ENCODE measurements at regions not wholly inside any gene's neighbourhood (a gene's known extent, or its start where the extent isn't known, plus 50 kb on each side); places are given as distances from the start of the nearest gene placed in this dataset.

DNA sequence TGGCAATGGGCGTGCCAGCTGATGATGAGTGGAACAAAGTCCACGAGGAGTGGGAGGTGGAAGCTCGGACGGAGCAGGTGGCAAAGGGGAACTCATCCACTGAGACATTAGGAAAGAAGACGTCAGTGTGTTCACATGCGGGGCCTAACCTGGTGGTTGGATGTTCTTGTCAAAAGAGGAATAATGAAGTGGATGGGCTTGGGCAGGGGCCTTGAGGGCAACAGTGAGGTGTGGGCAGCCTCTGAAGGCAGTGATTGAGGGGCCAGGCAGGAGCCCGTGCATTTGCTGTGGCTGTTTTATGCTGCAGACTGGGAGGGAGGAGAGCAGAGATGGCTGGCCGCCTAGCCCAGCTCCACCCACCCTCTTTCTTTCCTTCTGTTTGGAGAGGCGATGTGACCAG is 74.5 kb downstream of the LRRC30 start:
- Histone ChIP-seq H3K36me3 (ENCODE audit: control insufficient read depth in 4 of 4, insufficient read depth in 4 of 4, low read length in 3 of 4) (no peaks in the 10 kb centered on the region), H3K27ac (ENCODE audit: insufficient read depth in 1 of 2, low read depth in 1 of 2, low read length in 2 of 2, poor library complexity in 1 of 2, severe bottlenecking in 2 of 2) (no peak overlapping the region), H3K4me1 (ENCODE audit: control extremely low read depth in 1 of 4, control insufficient read depth in 4 of 4, insufficient read depth in 4 of 4, low read length in 3 of 4) (no peaks in the 10 kb centered on the region), H3K4me3 (ENCODE audit: control insufficient read depth in 1 of 7, extremely low read depth in 1 of 7, insufficient read depth in 4 of 7, low read depth in 2 of 7, low read length in 6 of 7) (no peak overlapping the region), H3K27me3 (replicated peaks in 2 of 5; ENCODE audit: control insufficient read depth in 4 of 5, insufficient read depth in 5 of 5, low read length in 4 of 5) (no peaks in the 10 kb centered on the region), H3K9me3 (ENCODE audit: control extremely low read depth in 1 of 5, control insufficient read depth in 4 of 5, insufficient read depth in 2 of 5, low read depth in 1 of 5, low read length in 4 of 5) (peaks cover 0 to 7% (median 0%) of the 10 kb centered on the region in 5 experiments)
- POLR2A ChIA-PET = no interaction called here
- DNase-seq = no peak
- CTCF ChIA-PET = interaction anchor here (1.0 kb wide), 2 partner anchors 9 to 63 kb away, joined by 3 read pairs; no protein-coding TSS in a partner anchor
- WGBS (ENCODE audit: insufficient coverage) = 90% methylated on average over 7 of the region's 9 CpGs

GRCh38 chr18:7307030-7307429 is 76.1 kb downstream of the LRRC30 start:
- no peaks in the 10 kb centered on the region for H3K36me3 ChIP-seq (ENCODE audit: control insufficient read depth in 4 of 4, insufficient read depth in 4 of 4, low read length in 3 of 4)
- H3K27ac ChIP-seq (ENCODE audit: insufficient read depth in 1 of 2, low read depth in 1 of 2, low read length in 2 of 2, poor library complexity in 1 of 2, severe bottlenecking in 2 of 2) = no peak overlapping the region
- DNase-seq = no peak
- no peaks in the 10 kb centered on the region for H3K27me3 ChIP-seq (replicated peaks in 2 of 5; ENCODE audit: control insufficient read depth in 4 of 5, insufficient read depth in 5 of 5, low read length in 4 of 5)
- H3K4me3 ChIP-seq (ENCODE audit: control insufficient read depth in 1 of 7, extremely low read depth in 1 of 7, insufficient read depth in 4 of 7, low read depth in 2 of 7, low read length in 6 of 7) = no peak overlapping the region
- CTCF ChIA-PET = interaction anchor here (1.0 kb wide), 1 partner anchor 19 kb away, joined by 3 read pairs; no protein-coding TSS in a partner anchor
- POLR2A ChIA-PET = no interaction called here
- no peaks in the 10 kb centered on the region for H3K4me1 ChIP-seq (ENCODE audit: control extremely low read depth in 1 of 4, control insufficient read depth in 4 of 4, insufficient read depth in 4 of 4, low read length in 3 of 4)
- WGBS (ENCODE audit: insufficient coverage) = 100% methylated on average over 1 of the region's 6 CpGs
- H3K9me3 ChIP-seq (ENCODE audit: control extremely low read depth in 1 of 5, control insufficient read depth in 4 of 5, insufficient read depth in 2 of 5, low read depth in 1 of 5, low read length in 4 of 5) = peaks cover 0 to 2% (median 0%) of the 10 kb centered on the region in 5 experiments

DNA sequence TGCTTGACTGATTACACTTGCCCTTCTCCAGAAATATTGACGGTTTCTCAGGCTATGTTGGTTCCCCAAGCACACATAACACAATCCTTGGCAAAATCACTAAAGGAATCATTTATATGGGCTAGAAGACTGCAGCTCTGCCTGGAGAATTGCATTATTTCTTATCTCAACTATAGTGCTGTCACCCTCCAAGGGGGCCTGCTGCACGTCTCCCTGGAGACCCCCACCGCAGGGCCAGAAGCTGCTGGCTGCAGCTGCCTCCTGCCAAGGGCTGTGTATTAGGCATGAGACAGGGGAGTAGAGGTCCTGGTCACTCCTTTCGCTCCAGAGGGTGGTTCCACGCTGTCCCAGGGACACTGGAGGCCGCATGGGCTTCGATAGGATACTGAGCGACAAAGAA is 76.6 kb downstream of the LRRC30 start:
- no peaks in the 10 kb centered on the region for H3K27me3 ChIP-seq (replicated peaks in 2 of 5; ENCODE audit: control insufficient read depth in 4 of 5, insufficient read depth in 5 of 5, low read length in 4 of 5)
- no peaks in the 10 kb centered on the region for H3K4me1 ChIP-seq (ENCODE audit: control extremely low read depth in 1 of 4, control insufficient read depth in 4 of 4, insufficient read depth in 4 of 4, low read length in 3 of 4)
- H3K9me3 ChIP-seq (ENCODE audit: control extremely low read depth in 1 of 5, control insufficient read depth in 4 of 5, insufficient read depth in 2 of 5, low read depth in 1 of 5, low read length in 4 of 5) = peaks cover 0 to 7% (median 0%) of the 10 kb centered on the region in 5 experiments
- CTCF ChIA-PET = no interaction called here
- no peaks in the 10 kb centered on the region for H3K36me3 ChIP-seq (ENCODE audit: control insufficient read depth in 4 of 4, insufficient read depth in 4 of 4, low read length in 3 of 4)
- 94% methylated on average over 4 of the region's 8 CpGs for WGBS (ENCODE audit: insufficient coverage)
- no peak overlapping the region for H3K27ac ChIP-seq (ENCODE audit: insufficient read depth in 1 of 2, low read depth in 1 of 2, low read length in 2 of 2, poor library complexity in 1 of 2, severe bottlenecking in 2 of 2)
- POLR2A ChIA-PET = no interaction called here
- H3K4me3 ChIP-seq (ENCODE audit: control insufficient read depth in 1 of 7, extremely low read depth in 1 of 7, insufficient read depth in 4 of 7, low read depth in 2 of 7, low read length in 6 of 7) = no peak overlapping the region
- DNase-seq = no peak

- peaks cover 0 to 4% (median 0%) of the 10 kb centered on the region in 5 experiments for H3K9me3 ChIP-seq (ENCODE audit: control extremely low read depth in 1 of 5, control insufficient read depth in 4 of 5, insufficient read depth in 2 of 5, low read depth in 1 of 5, low read length in 4 of 5)
- no peaks in the 10 kb centered on the region for H3K27me3 ChIP-seq (replicated peaks in 2 of 5; ENCODE audit: control insufficient read depth in 4 of 5, insufficient read depth in 5 of 5, low read length in 4 of 5)
- no peak overlapping the region for H3K27ac ChIP-seq (ENCODE audit: insufficient read depth in 1 of 2, low read depth in 1 of 2, low read length in 2 of 2, poor library complexity in 1 of 2, severe bottlenecking in 2 of 2)
- POLR2A ChIA-PET = no interaction called here
- no peaks in the 10 kb centered on the region for H3K36me3 ChIP-seq (ENCODE audit: control insufficient read depth in 4 of 4, insufficient read depth in 4 of 4, low read length in 3 of 4)
- DNase-seq = no peak
- CTCF ChIA-PET = interaction anchor here (1.2 to 1.4 kb wide), 2 partner anchors 17 to 35 kb away, joined by 3 read pairs; no protein-coding TSS in a partner anchor
- peaks cover 0 to under 1% (median 0%) of the 10 kb centered on the region in 4 experiments for H3K4me1 ChIP-seq (ENCODE audit: control extremely low read depth in 1 of 4, control insufficient read depth in 4 of 4, insufficient read depth in 4 of 4, low read length in 3 of 4)
- no peak overlapping the region for H3K4me3 ChIP-seq (ENCODE audit: control insufficient read depth in 1 of 7, extremely low read depth in 1 of 7, insufficient read depth in 4 of 7, low read depth in 2 of 7, low read length in 6 of 7)
- 100% methylated on average over 5 of the region's 6 CpGs for WGBS (ENCODE audit: insufficient coverage)
Measured at GRCh38 chr18:7317804-7318231, 86.9 kb downstream of the LRRC30 start.

DNA sequence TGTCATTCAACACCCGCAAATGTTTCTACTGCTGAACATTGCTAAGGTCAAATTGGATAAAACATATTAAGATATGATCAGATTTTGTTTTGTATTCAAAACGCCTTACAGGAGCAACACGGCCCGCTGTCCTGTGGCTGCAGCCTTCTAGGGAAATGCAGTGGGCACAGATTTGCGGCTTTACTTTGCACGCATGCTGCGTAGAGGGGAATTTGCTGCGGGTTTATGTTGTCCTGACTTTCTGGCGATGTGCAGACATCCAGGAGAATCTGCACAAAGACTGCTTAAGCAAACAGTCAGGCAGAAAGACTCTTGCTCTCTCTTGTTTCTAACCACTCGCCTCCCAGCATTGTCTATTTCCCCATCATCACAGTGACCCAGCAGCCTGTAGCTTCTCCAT is 88.3 kb downstream of the LRRC30 start:
- Histone ChIP-seq H3K36me3 (ENCODE audit: control insufficient read depth in 4 of 4, insufficient read depth in 4 of 4, low read length in 3 of 4) (no peaks in the 10 kb centered on the region), H3K9me3 (ENCODE audit: control extremely low read depth in 1 of 5, control insufficient read depth in 4 of 5, insufficient read depth in 2 of 5, low read depth in 1 of 5, low read length in 4 of 5) (no peaks in the 10 kb centered on the region), H3K27ac (ENCODE audit: insufficient read depth in 1 of 2, low read depth in 1 of 2, low read length in 2 of 2, poor library complexity in 1 of 2, severe bottlenecking in 2 of 2) (no peak overlapping the region), H3K4me3 (ENCODE audit: control insufficient read depth in 1 of 7, extremely low read depth in 1 of 7, insufficient read depth in 4 of 7, low read depth in 2 of 7, low read length in 6 of 7) (no peak overlapping the region), H3K4me1 (ENCODE audit: control extremely low read depth in 1 of 4, control insufficient read depth in 4 of 4, insufficient read depth in 4 of 4, low read length in 3 of 4) (peaks cover 2 to 12% (median 8%) of the 10 kb centered on the region in 4 experiments), H3K27me3 (replicated peaks in 2 of 5; ENCODE audit: control insufficient read depth in 4 of 5, insufficient read depth in 5 of 5, low read length in 4 of 5) (no peaks in the 10 kb centered on the region)
- no peak for DNase-seq
- WGBS (ENCODE audit: insufficient coverage) = 97% methylated on average over 9 of the region's 10 CpGs
- ChIA-PET POLR2A (no interaction called here), CTCF (interaction anchor here (1.0 kb wide), 1 partner anchor 19 kb away, joined by 4 read pairs; no protein-coding TSS in a partner anchor)

DNA sequence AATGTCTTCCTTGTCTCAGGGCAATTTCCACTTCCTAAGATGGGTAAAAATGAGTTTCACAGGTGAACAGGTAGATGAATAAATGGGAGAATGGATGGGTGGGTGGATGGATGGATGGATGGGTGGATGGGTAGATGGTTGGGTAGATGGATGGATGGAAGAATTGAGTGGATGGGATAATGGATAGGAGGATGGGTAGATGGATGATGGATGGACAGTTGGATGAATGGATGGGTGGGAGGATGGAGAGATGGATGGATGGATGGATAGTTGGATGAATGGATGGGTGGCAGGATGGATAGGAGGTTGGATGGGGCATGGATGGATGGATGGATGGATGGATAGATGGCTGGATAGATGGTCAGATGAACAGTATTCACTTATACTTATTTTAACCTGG is 90.9 kb downstream of the LRRC30 start:
- Histone ChIP-seq H3K27me3 (replicated peaks in 2 of 5; ENCODE audit: control insufficient read depth in 4 of 5, insufficient read depth in 5 of 5, low read length in 4 of 5) (no peaks in the 10 kb centered on the region), H3K27ac (ENCODE audit: insufficient read depth in 1 of 2, low read depth in 1 of 2, low read length in 2 of 2, poor library complexity in 1 of 2, severe bottlenecking in 2 of 2) (no peak overlapping the region), H3K9me3 (ENCODE audit: control extremely low read depth in 1 of 5, control insufficient read depth in 4 of 5, insufficient read depth in 2 of 5, low read depth in 1 of 5, low read length in 4 of 5) (no peaks in the 10 kb centered on the region), H3K36me3 (ENCODE audit: control insufficient read depth in 4 of 4, insufficient read depth in 4 of 4, low read length in 3 of 4) (no peaks in the 10 kb centered on the region), H3K4me1 (ENCODE audit: control extremely low read depth in 1 of 4, control insufficient read depth in 4 of 4, insufficient read depth in 4 of 4, low read length in 3 of 4) (peaks cover 2 to 27% (median 21%) of the 10 kb centered on the region in 4 experiments), H3K4me3 (ENCODE audit: control insufficient read depth in 1 of 7, extremely low read depth in 1 of 7, insufficient read depth in 4 of 7, low read depth in 2 of 7, low read length in 6 of 7) (no peak overlapping the region)
- ChIA-PET CTCF (no interaction called here), POLR2A (no interaction called here)
- no peak for DNase-seq

GRCh38 chr18:7322817-7323485 is 92.1 kb downstream of the LRRC30 start:
- WGBS (ENCODE audit: insufficient coverage) = 27% methylated on average over 6 of the region's 8 CpGs
- Histone ChIP-seq H3K27ac (ENCODE audit: insufficient read depth in 1 of 2, low read depth in 1 of 2, low read length in 2 of 2, poor library complexity in 1 of 2, severe bottlenecking in 2 of 2) (no peak overlapping the region), H3K9me3 (ENCODE audit: control extremely low read depth in 1 of 5, control insufficient read depth in 4 of 5, insufficient read depth in 2 of 5, low read depth in 1 of 5, low read length in 4 of 5) (no peaks in the 10 kb centered on the region), H3K36me3 (ENCODE audit: control insufficient read depth in 4 of 4, insufficient read depth in 4 of 4, low read length in 3 of 4) (no peaks in the 10 kb centered on the region), H3K4me1 (ENCODE audit: control extremely low read depth in 1 of 4, control insufficient read depth in 4 of 4, insufficient read depth in 4 of 4, low read length in 3 of 4) (peaks cover 2 to 27% (median 21%) of the 10 kb centered on the region in 4 experiments), H3K27me3 (replicated peaks in 2 of 5; ENCODE audit: control insufficient read depth in 4 of 5, insufficient read depth in 5 of 5, low read length in 4 of 5) (no peaks in the 10 kb centered on the region), H3K4me3 (ENCODE audit: control insufficient read depth in 1 of 7, extremely low read depth in 1 of 7, insufficient read depth in 4 of 7, low read depth in 2 of 7, low read length in 6 of 7) (no peak overlapping the region)
- peak in 2 of 3 donors; percentile 14 to 25 for DNase-seq
- CTCF ChIA-PET = interaction anchor here (1.2 to 1.5 kb wide), 3 partner anchors 11 to 244 kb away, joined by 3 to 5 read pairs (median 4); partner anchors contain the start of gene PTPRM
- POLR2A ChIA-PET = no interaction called here
